NCI-H524 (cell line): ENCODE measurements at regions not wholly inside any gene's neighbourhood (a gene's known extent, or its start where the extent isn't known, plus 50 kb on each side); places are given as distances from the start of the nearest gene placed in this dataset.
A peak's percentile ranks its signal among the peaks of the same experiment; 100 is the strongest.
"Not testable (repeated sequence)": the region's sequence is repeated elsewhere in the genome, so short reads cannot be mapped to it uniquely, and the experiment has no call there.

Experiments
- DNase-seq, 2 experiments: peaks; one replicate each; lab custom pipeline; 2025; lab: John Stamatoyannopoulos, UW

- DNase-seq, result no peak
These were observed 264.0 kb downstream of the ADGRL2 start for GRCh38 chr1:82064691-82065090.

DNA sequence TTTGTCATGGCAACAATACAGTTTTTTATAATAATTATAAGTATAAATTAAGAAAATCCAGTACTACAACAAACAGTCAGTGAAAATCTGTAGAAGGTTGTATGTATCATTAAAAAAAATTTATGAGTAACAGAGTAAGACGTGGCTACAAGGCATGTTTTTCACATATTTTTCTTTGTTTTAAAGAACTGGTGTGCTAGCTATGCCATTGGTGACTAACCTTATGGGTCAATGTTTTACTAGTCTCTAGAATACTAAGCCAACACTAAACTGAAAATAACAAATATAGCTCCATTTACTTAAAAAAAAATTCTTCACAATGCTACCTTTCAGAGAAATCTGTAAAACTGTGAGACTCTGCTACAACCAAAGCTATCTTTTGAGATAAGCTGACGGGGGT is 261.5 kb downstream of the ADGRL2 start:
- no peak for DNase-seq

DNA sequence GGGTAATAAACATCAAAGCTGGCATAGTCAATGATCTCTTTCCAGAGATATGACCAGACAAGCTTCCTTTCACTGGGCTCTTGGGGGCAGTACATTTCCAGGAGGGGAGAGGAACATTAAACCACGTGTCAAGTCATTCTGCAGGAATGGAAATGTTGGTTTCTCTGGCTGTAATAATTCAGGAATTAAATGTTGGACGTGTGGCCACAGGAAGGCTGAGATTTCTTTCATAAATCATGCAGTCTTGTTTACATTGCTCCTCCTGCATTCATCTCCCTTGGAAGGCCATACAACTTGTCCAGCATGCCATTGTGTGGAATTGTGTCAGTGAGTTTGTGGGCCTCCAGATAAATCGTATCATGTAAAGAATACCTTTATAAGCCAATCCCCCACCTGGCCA is 259.2 kb downstream of the ADGRL2 start:
- DNase-seq, result no peak

DNA sequence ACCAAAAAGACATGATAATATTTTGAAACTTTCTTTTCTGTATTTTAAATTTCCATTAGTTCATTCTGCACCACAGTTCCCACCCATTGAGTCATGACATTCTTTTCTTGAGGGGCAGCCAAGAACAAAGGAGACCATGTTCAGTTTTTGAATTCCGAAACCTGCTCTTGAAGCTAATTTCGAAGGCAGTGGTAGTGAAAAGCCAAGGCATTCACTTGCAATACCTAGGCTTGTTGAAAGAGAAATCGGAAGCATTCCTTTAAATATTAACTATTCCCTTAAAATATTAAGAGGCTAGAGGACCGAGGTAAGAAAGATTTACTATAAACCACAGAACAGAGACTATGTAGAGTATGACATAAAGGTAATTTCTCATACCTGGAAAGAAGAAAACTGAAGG is 256.3 kb downstream of the ADGRL2 start:
- no peak for DNase-seq

DNA sequence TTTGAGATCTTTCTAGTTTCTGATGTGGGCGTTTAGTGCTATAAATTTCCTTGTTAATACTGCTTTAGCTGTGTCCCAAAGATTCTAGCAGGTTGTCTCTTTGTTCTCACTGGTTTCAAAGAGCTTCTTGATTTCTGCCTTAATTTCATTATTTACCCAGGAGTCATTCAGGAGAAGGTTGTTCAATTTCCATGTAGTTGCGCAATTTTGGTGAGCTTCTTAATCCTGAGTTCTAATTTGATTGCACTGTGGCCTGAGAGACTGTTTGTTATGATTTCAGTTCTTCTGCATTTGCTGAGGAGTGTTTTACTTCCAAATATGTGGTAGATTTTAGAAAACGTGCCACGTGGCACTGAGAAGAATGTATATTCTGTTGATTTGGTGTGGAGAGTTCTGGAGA is 254.6 kb downstream of the ADGRL2 start:
- DNase-seq, result not testable (repeated sequence)

GRCh38 chr1:82052563-82052962 is 251.8 kb downstream of the ADGRL2 start:
- no peak for DNase-seq

DNA sequence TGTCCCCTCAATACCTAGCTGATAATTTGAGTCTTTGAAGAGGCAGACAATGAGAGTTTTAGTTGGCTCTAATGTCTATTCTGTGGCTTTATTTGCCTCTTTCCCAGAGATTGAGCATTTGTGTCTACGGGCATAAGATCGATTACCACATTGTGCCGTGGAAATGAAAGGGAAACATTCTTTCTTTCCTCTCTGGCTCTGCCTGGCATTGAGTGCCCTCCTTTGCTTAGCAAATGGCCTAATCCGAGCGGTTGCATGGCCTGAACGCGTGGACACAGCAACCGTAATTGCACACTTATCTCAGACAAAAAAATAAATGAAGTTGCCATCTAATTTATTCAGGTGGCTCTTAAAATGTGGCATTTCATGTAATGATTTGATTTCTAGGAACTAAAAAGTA is 247.9 kb downstream of the ADGRL2 start:
- no peak for DNase-seq

- DNase-seq, result no peak
These were observed 244.5 kb downstream of the ADGRL2 start for GRCh38 chr1:82045221-82045620.

DNA sequence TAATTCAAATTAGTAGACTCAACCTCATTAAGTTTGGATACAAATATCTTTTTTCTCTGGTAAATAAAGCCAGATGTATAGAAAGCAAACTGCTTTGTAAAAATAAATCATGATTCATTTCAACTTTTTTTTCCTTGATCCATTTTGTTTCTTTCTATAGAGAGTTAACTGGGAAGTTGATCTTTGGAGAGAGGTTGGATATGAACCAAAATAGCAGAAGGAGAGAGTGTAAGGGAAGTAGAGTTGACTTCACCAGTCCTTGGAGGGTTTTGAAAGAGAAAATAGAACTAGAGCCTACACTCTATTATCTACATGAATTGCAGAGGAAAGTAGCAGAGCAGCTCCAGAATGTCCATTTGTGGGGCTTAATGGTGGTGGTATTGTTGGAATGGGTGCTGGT is 243.8 kb downstream of the ADGRL2 start:
- DNase-seq, result no peak

DNA sequence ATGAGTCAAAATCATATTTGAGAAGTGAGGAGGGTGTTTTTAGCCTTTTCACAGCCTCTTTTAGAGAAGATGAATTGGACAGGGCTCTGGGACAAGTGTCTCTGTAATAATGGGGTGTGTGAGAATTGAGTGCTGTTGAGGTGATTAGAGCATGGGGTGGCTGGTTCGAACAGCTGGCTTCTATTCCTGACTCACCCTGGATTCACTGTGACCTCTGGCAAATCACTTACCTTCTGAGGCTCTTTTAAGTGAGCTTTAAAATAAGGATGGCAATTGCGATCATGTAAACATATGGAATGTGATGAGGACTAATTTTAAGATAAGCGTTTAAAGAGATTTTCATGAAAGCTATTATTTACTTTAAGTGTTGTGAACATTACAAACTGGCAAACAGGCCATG is 243.4 kb downstream of the ADGRL2 start:
- peak; percentile 13 to 43 for DNase-seq

DNA sequence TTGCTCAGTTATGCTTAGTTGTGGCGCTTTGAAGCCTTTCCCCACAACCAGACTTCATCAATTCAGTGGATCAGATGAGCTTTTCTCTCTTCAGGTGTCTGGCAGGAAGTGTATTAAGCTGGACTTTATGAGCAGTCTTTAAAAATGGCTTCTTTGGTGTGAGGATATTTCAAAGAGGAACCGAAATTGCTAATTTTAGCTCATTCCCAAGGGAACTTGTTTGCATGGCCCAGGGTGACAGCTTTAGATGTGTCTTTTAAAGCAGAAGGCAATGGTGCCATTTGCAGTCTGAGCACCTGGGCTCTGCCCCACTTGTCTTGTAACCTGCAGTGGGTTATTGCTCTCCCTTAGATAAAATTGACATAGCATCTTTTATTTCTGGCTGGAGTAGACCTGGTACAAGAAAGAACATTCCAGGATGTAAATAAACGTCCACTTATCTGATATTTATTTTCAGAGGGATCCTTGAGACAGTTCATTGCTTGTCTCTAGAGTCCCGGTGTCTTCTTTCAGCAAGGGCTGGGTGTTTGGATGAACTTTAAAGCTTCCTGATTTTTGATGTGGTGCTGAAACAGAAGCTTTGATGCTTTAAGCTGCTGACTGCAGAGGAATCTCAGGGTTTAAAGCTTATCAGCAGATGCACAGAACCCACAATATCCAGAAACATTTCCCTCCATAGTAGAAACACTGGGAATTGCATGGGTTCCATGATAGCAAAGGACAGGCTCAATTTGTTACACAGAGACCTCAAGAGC is 241.7 kb downstream of the ADGRL2 start:
- DNase-seq, result no peak
